ENCODE measurements at regions not wholly inside any gene's neighbourhood (a gene's known extent, or its start where the extent isn't known, plus 50 kb on each side); places are given as distances from the start of the nearest gene placed in this dataset.

GRCh38 chr15:87578776-87579175 is 677.8 kb downstream of the NTRK3 start:
- ATAC-seq (no peak), DNase-seq (ENCODE audit: low read depth, low spot score) (no peak)
- Histone ChIP-seq H3K4me1 (ENCODE audit: control insufficient read depth, insufficient read depth, low read length) (no peaks in the 10 kb centered on the region), H3K27ac (ENCODE audit: low read length) (no peak overlapping the region), H3K4me3 (ENCODE audit: low read depth in 2 of 2, low read length in 2 of 2) (no peak overlapping the region), H3K9me3 (ENCODE audit: control insufficient read depth, insufficient read depth, low read depth, low read length) (no peaks in the 10 kb centered on the region), H3K36me3 (ENCODE audit: control insufficient read depth, insufficient read depth, low read length) (no peaks in the 10 kb centered on the region), H3K27me3 (ENCODE audit: control insufficient read depth, insufficient read depth, low read length) (no peaks in the 10 kb centered on the region)
- TF ChIP-seq TCF7L2 (IDR thresholded peaks at IDR 0.05; ENCODE audit: low read depth, low read length): no peak
- TF ChIP-seq REST (IDR thresholded peaks at IDR 0.05; ENCODE audit: insufficient read depth in 1 of 2, low read depth in 2 of 2, low read length in 1 of 2): no peak
- no peak for TF ChIP-seq CTCF (IDR thresholded peaks at IDR 0.05)
- no peak for TF ChIP-seq POLR2AphosphoS5 (IDR thresholded peaks at IDR 0.05; ENCODE audit: low read depth, low read length)
- TF ChIP-seq SIN3A (IDR thresholded peaks at IDR 0.05; ENCODE audit: borderline replicate concordance, insufficient read depth, low read depth, low read length): no peak
- intact Hi-C loops (cut with micrococcal nuclease; ENCODE audit: unreplicated experiment): no loop called here
- CTCF ChIA-PET: no interaction called here
- BruUV-seq (replicated peaks): no TSS peak
- POLR2A ChIA-PET: no interaction called here
- in situ Hi-C loops (cut with HindIII; ENCODE audit: low pct_unique_long_range_greater_than_20kb, low sequenced_read_pairs): no loop called here

GRCh38 chr15:87577336-87577735 is 679.2 kb downstream of the NTRK3 start:
- Histone ChIP-seq H3K27me3 (ENCODE audit: control insufficient read depth, insufficient read depth, low read length) (no peaks in the 10 kb centered on the region), H3K36me3 (ENCODE audit: control insufficient read depth, insufficient read depth, low read length) (no peaks in the 10 kb centered on the region), H3K27ac (ENCODE audit: low read length) (no peak overlapping the region), H3K4me1 (ENCODE audit: control insufficient read depth, insufficient read depth, low read length) (no peaks in the 10 kb centered on the region), H3K9me3 (ENCODE audit: control insufficient read depth, insufficient read depth, low read depth, low read length) (no peaks in the 10 kb centered on the region), H3K4me3 (ENCODE audit: low read depth in 2 of 2, low read length in 2 of 2) (no peak overlapping the region)
- in situ Hi-C loops (cut with HindIII; ENCODE audit: low pct_unique_long_range_greater_than_20kb, low sequenced_read_pairs): no loop called here
- CTCF ChIA-PET: no interaction called here
- no TSS peak for BruUV-seq (replicated peaks)
- intact Hi-C loops (cut with micrococcal nuclease; ENCODE audit: unreplicated experiment): no loop called here
- DNase-seq (ENCODE audit: low read depth, low spot score) (no peak), ATAC-seq (no peak)
- POLR2A ChIA-PET: no interaction called here
- no peak for TF ChIP-seq CTCF (IDR thresholded peaks at IDR 0.05)
- no peak for TF ChIP-seq SIN3A (IDR thresholded peaks at IDR 0.05; ENCODE audit: borderline replicate concordance, insufficient read depth, low read depth, low read length)
- TF ChIP-seq TCF7L2 (IDR thresholded peaks at IDR 0.05; ENCODE audit: low read depth, low read length): no peak
